Tibial nerve (tissue), 4 donors: ENCODE measurements at regions not wholly inside any gene's neighbourhood (a gene's known extent, or its start where the extent isn't known, plus 50 kb on each side); places are given as distances from the start of the nearest gene placed in this dataset.
"Not testable (repeated sequence)": the region's sequence is repeated elsewhere in the genome, so short reads cannot be mapped to it uniquely, and the experiment has no call there.

ENCODE experiments used
- CTCF ChIP-seq, 5 experiments: fragments of 200-600 bp in 3 of 5; fragments of 450-650 bp in 2 of 5; sonication (generic) in 3 of 5; IDR thresholded peaks; one replicate each; pipeline ENCODE4 v1.5.1; 2016 to 2019; ENCODE audit warnings: antibody characterized with exemption in 5 of 5, mild to moderate bottlenecking in 3 of 5, moderate library complexity in 2 of 5
- EP300 ChIP-seq, 2 donors: sonication (generic); formaldehyde crosslinking; IDR thresholded peaks; one replicate each; pipeline ENCODE4 v1.6.1; 2017; ENCODE audit warnings: antibody characterized with exemption in 2 of 2, mild to moderate bottlenecking in 1 of 2
- POLR2A ChIP-seq, 2 donors: fragments of 450-650 bp; IDR thresholded peaks; one replicate each; pipeline ENCODE4 v1.6.1; 2017; ENCODE audit warnings: antibody characterized with exemption in 2 of 2, mild to moderate bottlenecking in 2 of 2, moderate library complexity in 2 of 2

- TF ChIP-seq POLR2A, CTCF, EP300 (IDR thresholded peaks at IDR 0.05): not testable (repeated sequence)
Observed at GRCh38 chr2:131661101-131661782, 133.6 kb downstream of the CCDC74A start.
